Erythroblast (primary cell): ENCODE measurements at regions not wholly inside any gene's neighbourhood (a gene's known extent, or its start where the extent isn't known, plus 50 kb on each side); places are given as distances from the start of the nearest gene placed in this dataset.

ENCODE experiments used
- GATA1 ChIP-seq: IDR thresholded peaks from 2 replicates; pipeline ENCODE4 v1.6.1; 2011; ENCODE audit warnings: low read depth, mild to moderate bottlenecking, control low read depth, low read length, moderate library complexity
- POLR2A ChIP-seq: IDR thresholded peaks from 2 replicates; pipeline ENCODE4 v1.6.1; 2011; ENCODE audit warnings: mild to moderate bottlenecking, low read length

GRCh38 chr18:59085797-59086196 lies 53.9 kb upstream of the SEC11C start:
- TF ChIP-seq POLR2A: no peak
- no peak for TF ChIP-seq GATA1
